Kidney (tissue), 13 donors: ENCODE measurements at regions not wholly inside any gene's neighbourhood (a gene's known extent, or its start where the extent isn't known, plus 50 kb on each side); places are given as distances from the start of the nearest gene placed in this dataset.

Source experiments
- DNase-seq, 5 donors: peaks; one replicate each; pipeline ENCODE4 v3.0.0-alpha.2; 2013 to 2020
- FAIRE-seq: peaks from 2 replicates; lab custom pipeline; 2012; peaks lifted over from hg19 to GRCh38; lab: Jason Lieb, UNC
- H3K27ac ChIP-seq, 2 donors: one replicate each; pipeline ENCODE4 v1.7.0; 2013; ENCODE audit warnings: low read depth in 2 of 2, low read length in 2 of 2, inconsistent platforms in 1 of 2
- H3K27me3 ChIP-seq: one replicate; pipeline ENCODE4 v1.7.1; 2013; ENCODE audit warnings: low read length, inconsistent platforms; ENCODE audit not compliant: control insufficient read depth, insufficient read depth
- H3K36me3 ChIP-seq, 3 donors: one replicate each; pipeline versions ENCODE4 v1.7.0 to v1.7.1; 2013; ENCODE audit warnings: low read length in 3 of 3, control low read depth in 1 of 3, inconsistent platforms in 1 of 3; ENCODE audit not compliant: insufficient read depth in 3 of 3, control insufficient read depth in 2 of 3
- H3K4me1 ChIP-seq, 3 donors: one replicate each; pipeline versions ENCODE4 v1.7.0 to v1.7.1; 2013; ENCODE audit warnings: low read length in 3 of 3, inconsistent platforms in 1 of 3, low read depth in 1 of 3; ENCODE audit not compliant: control insufficient read depth in 2 of 3, insufficient read depth in 2 of 3
- H3K4me3 ChIP-seq, 3 donors: one replicate each; pipeline versions ENCODE4 v1.7.0 to v1.8.1; 2013; ENCODE audit warnings: low read length in 3 of 3, control low read depth in 1 of 3, inconsistent platforms in 1 of 3
- H3K9ac ChIP-seq, 3 donors: one replicate each; pipeline versions ENCODE4 v1.7.0 to v1.7.1; 2013; ENCODE audit warnings: low read length in 3 of 3, control low read depth in 1 of 3, inconsistent platforms in 1 of 3
- H3K9me3 ChIP-seq, 3 donors: one replicate each; pipeline versions ENCODE4 v1.7.0 to v1.7.1; 2013; ENCODE audit warnings: low read length in 3 of 3, control low read depth in 1 of 3, inconsistent platforms in 1 of 3; ENCODE audit not compliant: control insufficient read depth in 2 of 3, insufficient read depth in 1 of 3
- intact Hi-C: fragments of 100-400 bp; cut with DNase I; formaldehyde crosslinking; loops from one replicate; pipeline ENCODE4 v1.11.1; 2022
- TF ChIP-seq, protein P1 (sequence below): IDR thresholded peaks from 3 replicates; pipeline ENCODE4 v1.5.1; 2012; ENCODE audit warnings: mild to moderate bottlenecking, moderate library complexity, borderline replicate concordance; ENCODE audit not compliant: insufficient read depth; ENCODE audit errors: extremely low read depth
- donor health status: control.
- donor health status: control.
- donor health status: control.
- donor health status: control.
- donor health status: control.
- donor health status: DM: yes; HTN: yes; CAD: no.
- donor health status: Normal renal cell carcinoma (clear cell type).

- FAIRE-seq, result no peak
Observed at GRCh38 chr5:54719384-54720283, 202.1 kb downstream of the SNX18 start.

DNA sequence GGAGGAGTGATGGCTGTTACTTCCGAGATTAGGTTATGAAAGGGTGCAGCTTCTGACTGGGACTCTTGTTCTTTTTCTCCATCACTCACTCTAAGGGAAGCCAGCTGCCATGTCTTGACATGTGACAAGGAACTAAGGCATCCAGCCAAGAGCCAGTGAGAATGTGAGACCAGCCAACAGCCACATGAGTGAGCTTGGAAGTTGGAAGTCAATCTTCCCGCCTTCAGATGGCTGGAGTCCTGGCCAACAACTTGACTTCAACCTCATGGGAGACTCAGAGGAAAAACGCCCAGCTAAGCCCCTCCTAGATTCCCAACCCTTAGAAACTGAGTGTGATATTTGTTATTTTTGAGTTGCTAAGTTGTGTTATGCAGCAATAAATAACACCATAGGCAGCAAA lies 201.1 kb downstream of the SNX18 start:
- no peak for FAIRE-seq
- H3K36me3 ChIP-seq, result no peaks in the 10 kb centered on the region
- no peaks in the 10 kb centered on the region for H3K9me3 ChIP-seq
- DNase-seq, result peak in 3 of 5 donors; percentile 64 to 91 (median 71)
- H3K4me1 ChIP-seq, result peaks cover 0 to 7% (median 0%) of the 10 kb centered on the region in 3 donors
- no peaks in the 10 kb centered on the region for H3K27me3 ChIP-seq
- no peak overlapping the region for H3K9ac ChIP-seq
- no peak overlapping the region for H3K27ac ChIP-seq
- intact Hi-C loops, result no loop called here
- H3K4me3 ChIP-seq, result no peak overlapping the region
- TF ChIP-seq, protein P1, sequence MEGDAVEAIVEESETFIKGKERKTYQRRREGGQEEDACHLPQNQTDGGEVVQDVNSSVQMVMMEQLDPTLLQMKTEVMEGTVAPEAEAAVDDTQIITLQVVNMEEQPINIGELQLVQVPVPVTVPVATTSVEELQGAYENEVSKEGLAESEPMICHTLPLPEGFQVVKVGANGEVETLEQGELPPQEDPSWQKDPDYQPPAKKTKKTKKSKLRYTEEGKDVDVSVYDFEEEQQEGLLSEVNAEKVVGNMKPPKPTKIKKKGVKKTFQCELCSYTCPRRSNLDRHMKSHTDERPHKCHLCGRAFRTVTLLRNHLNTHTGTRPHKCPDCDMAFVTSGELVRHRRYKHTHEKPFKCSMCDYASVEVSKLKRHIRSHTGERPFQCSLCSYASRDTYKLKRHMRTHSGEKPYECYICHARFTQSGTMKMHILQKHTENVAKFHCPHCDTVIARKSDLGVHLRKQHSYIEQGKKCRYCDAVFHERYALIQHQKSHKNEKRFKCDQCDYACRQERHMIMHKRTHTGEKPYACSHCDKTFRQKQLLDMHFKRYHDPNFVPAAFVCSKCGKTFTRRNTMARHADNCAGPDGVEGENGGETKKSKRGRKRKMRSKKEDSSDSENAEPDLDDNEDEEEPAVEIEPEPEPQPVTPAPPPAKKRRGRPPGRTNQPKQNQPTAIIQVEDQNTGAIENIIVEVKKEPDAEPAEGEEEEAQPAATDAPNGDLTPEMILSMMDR, result no peak

More at GRCh38 chr5:54719384-54720283, 202.1 kb downstream of the SNX18 start:
- no peak overlapping the region for H3K4me3 ChIP-seq
- no peaks in the 10 kb centered on the region for H3K9me3 ChIP-seq
- H3K9ac ChIP-seq, result no peak overlapping the region
- H3K27ac ChIP-seq, result no peak overlapping the region
- no peaks in the 10 kb centered on the region for H3K27me3 ChIP-seq
- no peak for DNase-seq
- H3K4me1 ChIP-seq, result peaks cover 0 to 7% (median 0%) of the 10 kb centered on the region in 3 donors
- TF ChIP-seq, protein P1, result no peak
- intact Hi-C loops, result no loop called here
- no peaks in the 10 kb centered on the region for H3K36me3 ChIP-seq

DNA sequence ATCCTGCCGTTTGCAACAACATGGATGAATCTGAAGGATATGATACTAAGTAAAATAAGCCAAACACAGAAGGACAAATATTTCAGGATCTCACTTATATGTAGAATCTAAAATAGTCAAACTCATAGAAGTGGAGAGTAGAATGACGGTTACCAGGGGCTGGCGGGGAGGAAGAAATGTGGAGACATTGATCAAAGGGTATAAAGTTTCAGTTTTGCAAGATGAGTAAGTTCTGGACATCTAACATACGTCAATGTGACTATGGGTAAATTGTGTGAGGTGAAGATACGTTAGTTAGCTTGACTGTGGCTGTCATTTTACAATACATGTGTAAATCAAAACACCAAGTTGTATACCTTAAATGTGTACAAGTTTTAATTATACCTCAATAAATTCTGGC lies 200.3 kb downstream of the SNX18 start:
- Histone ChIP-seq H3K9me3 (no peaks in the 10 kb centered on the region), H3K27ac (no peak overlapping the region), H3K36me3 (no peaks in the 10 kb centered on the region), H3K4me3 (no peak overlapping the region), H3K9ac (no peak overlapping the region), H3K27me3 (no peaks in the 10 kb centered on the region), H3K4me1 (peaks cover 0 to 7% (median 0%) of the 10 kb centered on the region in 3 donors)
- FAIRE-seq, result no peak
- DNase-seq, result no peak
- intact Hi-C loops, result no loop called here
- TF ChIP-seq, protein P1, result no peak
